ENCODE measurements at regions not wholly inside any gene's neighbourhood (a gene's known extent, or its start where the extent isn't known, plus 50 kb on each side); places are given as distances from the start of the nearest gene placed in this dataset.

DNA sequence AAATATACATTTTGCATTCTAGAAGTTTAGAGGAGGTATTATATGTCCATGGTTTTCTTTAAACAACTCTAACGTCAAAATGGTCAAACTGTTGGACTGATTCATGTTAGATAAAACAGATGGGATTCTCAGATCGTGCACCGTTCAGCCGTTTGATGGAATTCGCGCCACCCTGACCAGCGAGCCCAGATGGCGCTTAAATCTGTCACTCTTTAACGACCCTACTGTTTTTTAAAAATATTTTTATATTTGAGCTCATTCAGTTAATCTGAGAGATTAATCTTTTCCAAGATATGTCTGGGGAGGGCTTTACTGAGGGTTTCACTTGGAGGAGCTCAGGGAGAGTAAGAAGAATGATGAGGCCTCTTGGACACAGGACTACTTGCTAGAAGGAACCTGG is 164.4 kb downstream of the TM9SF2 start:
- TF ChIP-seq, protein P1, sequence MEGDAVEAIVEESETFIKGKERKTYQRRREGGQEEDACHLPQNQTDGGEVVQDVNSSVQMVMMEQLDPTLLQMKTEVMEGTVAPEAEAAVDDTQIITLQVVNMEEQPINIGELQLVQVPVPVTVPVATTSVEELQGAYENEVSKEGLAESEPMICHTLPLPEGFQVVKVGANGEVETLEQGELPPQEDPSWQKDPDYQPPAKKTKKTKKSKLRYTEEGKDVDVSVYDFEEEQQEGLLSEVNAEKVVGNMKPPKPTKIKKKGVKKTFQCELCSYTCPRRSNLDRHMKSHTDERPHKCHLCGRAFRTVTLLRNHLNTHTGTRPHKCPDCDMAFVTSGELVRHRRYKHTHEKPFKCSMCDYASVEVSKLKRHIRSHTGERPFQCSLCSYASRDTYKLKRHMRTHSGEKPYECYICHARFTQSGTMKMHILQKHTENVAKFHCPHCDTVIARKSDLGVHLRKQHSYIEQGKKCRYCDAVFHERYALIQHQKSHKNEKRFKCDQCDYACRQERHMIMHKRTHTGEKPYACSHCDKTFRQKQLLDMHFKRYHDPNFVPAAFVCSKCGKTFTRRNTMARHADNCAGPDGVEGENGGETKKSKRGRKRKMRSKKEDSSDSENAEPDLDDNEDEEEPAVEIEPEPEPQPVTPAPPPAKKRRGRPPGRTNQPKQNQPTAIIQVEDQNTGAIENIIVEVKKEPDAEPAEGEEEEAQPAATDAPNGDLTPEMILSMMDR (IDR thresholded peaks at IDR 0.05; ENCODE audit: insufficient read depth in 1 of 2, low read depth in 1 of 2, low read length in 1 of 2, severe bottlenecking in 1 of 2, unreplicated experiment in 1 of 2) = no peak
- Mint-ChIP-seq H3K27ac (ENCODE audit: unreplicated experiment) (no peak overlapping the region), H3K9me3 (ENCODE audit: unreplicated experiment) (no peaks in the 10 kb centered on the region), H3K4me1 (ENCODE audit: low read depth, unreplicated experiment) (peaks cover 4% of the 10 kb centered on the region), H3K36me3 (ENCODE audit: insufficient read depth, unreplicated experiment) (no peaks in the 10 kb centered on the region), H3K27me3 (ENCODE audit: insufficient read depth, unreplicated experiment) (peaks cover 2% of the 10 kb centered on the region), H3K4me3 (ENCODE audit: unreplicated experiment) (no peak overlapping the region)
- intact Hi-C loops (cut with micrococcal nuclease; ENCODE audit: unreplicated experiment) = no loop called here
- Histone ChIP-seq H3K9me3 (no peaks in the 10 kb centered on the region), H3K27me3 (replicated peaks; ENCODE audit: control insufficient read depth, insufficient read depth, low read length) (no peaks in the 10 kb centered on the region), H3K4me1 (peaks cover 6% of the 10 kb centered on the region; the same call in 1 of the 2 replicates), H3K4me3 (ENCODE audit: low read depth, low read length) (no peak overlapping the region), H3K36me3 (ENCODE audit: control insufficient read depth, insufficient read depth, low read length) (no peaks in the 10 kb centered on the region)
- ChIA-PET CTCF (no interaction called here), POLR2A (no interaction called here)
- DNase-seq = no peak
- BruUV-seq (replicated peaks) = no TSS peak

DNA sequence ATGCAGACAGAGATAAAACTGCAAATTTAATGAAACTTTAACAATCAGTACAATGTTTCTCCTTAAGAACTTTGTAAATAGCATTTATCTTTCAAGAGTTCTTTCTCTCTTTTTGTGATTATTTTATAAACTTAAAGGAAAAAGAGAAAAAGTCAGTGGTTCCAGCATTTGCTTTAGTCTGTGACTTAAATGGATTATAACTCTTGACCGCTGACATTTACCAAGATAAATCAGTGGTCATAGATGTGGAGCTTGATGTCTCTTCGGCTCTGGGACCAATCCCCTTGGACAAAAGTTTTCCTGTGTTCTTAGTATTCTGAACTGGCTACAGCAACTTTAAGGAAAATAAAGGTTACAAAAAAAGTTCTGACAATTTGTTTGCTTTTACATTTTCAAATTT is 162.6 kb downstream of the TM9SF2 start:
- POLR2A ChIA-PET = no interaction called here

DNA sequence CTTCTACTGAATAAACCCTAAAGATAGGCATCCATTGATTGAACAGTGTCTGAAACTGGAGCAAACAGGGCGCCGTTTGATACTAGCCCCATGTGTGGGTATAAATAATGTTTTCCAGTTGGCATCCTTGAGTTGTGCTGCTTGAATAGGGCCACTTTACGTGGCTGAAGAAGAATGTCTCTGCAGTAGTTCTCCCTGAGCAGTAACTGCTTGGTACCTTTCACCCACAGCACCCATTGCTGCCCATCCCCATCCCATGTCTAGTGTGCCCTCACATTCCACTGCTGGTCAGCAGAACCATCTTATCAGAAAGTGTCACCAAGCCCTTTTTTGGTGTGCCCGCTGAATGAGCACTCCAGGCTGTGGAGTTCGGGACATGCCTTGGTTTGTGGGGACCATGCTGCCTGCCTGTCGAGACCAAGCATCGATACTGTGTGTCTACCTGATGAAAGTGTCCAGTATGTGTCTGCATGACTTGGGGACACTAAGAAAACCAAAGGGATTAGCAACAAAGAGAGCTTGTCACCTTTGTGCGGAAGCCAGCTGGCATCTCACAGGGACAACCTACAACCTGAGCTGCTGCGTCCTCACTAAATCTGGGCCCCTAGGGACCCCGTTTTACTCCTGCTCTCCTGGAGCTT is 162.0 kb downstream of the TM9SF2 start:
- CTCF ChIA-PET = no interaction called here
- Mint-ChIP-seq H3K27me3 (ENCODE audit: insufficient read depth, unreplicated experiment) (no peaks in the 10 kb centered on the region), H3K4me1 (ENCODE audit: low read depth, unreplicated experiment) (peaks cover 4% of the 10 kb centered on the region), H3K9me3 (ENCODE audit: unreplicated experiment) (no peaks in the 10 kb centered on the region), H3K4me3 (ENCODE audit: unreplicated experiment) (no peak overlapping the region), H3K27ac (ENCODE audit: unreplicated experiment) (no peak overlapping the region), H3K36me3 (ENCODE audit: insufficient read depth, unreplicated experiment) (no peaks in the 10 kb centered on the region)
- Histone ChIP-seq H3K4me1 (peaks cover 6% of the 10 kb centered on the region; the same call in 1 of the 2 replicates), H3K9me3 (no peaks in the 10 kb centered on the region), H3K36me3 (ENCODE audit: control insufficient read depth, insufficient read depth, low read length) (no peaks in the 10 kb centered on the region), H3K27me3 (replicated peaks; ENCODE audit: control insufficient read depth, insufficient read depth, low read length) (no peaks in the 10 kb centered on the region), H3K4me3 (ENCODE audit: low read depth, low read length) (no peak overlapping the region)
- TF ChIP-seq, protein P1 (IDR thresholded peaks at IDR 0.05; ENCODE audit: insufficient read depth in 1 of 2, low read depth in 1 of 2, low read length in 1 of 2, severe bottlenecking in 1 of 2, unreplicated experiment in 1 of 2) = no peak
- DNase-seq = no peak
- intact Hi-C loops (cut with micrococcal nuclease; ENCODE audit: unreplicated experiment) = no loop called here
- POLR2A ChIA-PET = no interaction called here
- BruUV-seq (replicated peaks) = no TSS peak

More for the DNA sequence above, 162.6 kb downstream of the TM9SF2 start:
- H3K9me3 Mint-ChIP-seq (ENCODE audit: unreplicated experiment) = no peaks in the 10 kb centered on the region
- TF ChIP-seq, protein P1 (IDR thresholded peaks at IDR 0.05; ENCODE audit: insufficient read depth in 1 of 2, low read depth in 1 of 2, low read length in 1 of 2, severe bottlenecking in 1 of 2, unreplicated experiment in 1 of 2) = no peak
- H3K36me3 Mint-ChIP-seq (ENCODE audit: insufficient read depth, unreplicated experiment) = no peaks in the 10 kb centered on the region
- peaks cover 4% of the 10 kb centered on the region for H3K4me1 Mint-ChIP-seq (ENCODE audit: low read depth, unreplicated experiment)
- BruUV-seq (replicated peaks) = no TSS peak
- H3K4me1 ChIP-seq = peaks cover 6% of the 10 kb centered on the region; the same call in 1 of the 2 replicates
- no peaks in the 10 kb centered on the region for H3K36me3 ChIP-seq (ENCODE audit: control insufficient read depth, insufficient read depth, low read length)
- no peak overlapping the region for H3K27ac Mint-ChIP-seq (ENCODE audit: unreplicated experiment)
- H3K9me3 ChIP-seq = no peaks in the 10 kb centered on the region
- no peak for DNase-seq
- no peak overlapping the region for H3K4me3 Mint-ChIP-seq (ENCODE audit: unreplicated experiment)
- intact Hi-C loops (cut with micrococcal nuclease; ENCODE audit: unreplicated experiment) = no loop called here
- H3K27me3 Mint-ChIP-seq (ENCODE audit: insufficient read depth, unreplicated experiment) = no peaks in the 10 kb centered on the region
- no peaks in the 10 kb centered on the region for H3K27me3 ChIP-seq (replicated peaks; ENCODE audit: control insufficient read depth, insufficient read depth, low read length)
- no peak overlapping the region for H3K4me3 ChIP-seq (ENCODE audit: low read depth, low read length)
- CTCF ChIA-PET = no interaction called here
